HG02588 (cell line): ENCODE measurements at regions not wholly inside any gene's neighbourhood (a gene's known extent, or its start where the extent isn't known, plus 50 kb on each side); places are given as distances from the start of the nearest gene placed in this dataset.

ENCODE experiments used
- ATAC-seq: cut with Tn5 transposase; IDR thresholded peaks from one replicate; pipeline ENCODE4 v1.9.1; 2021; ENCODE audit warnings: mild to moderate bottlenecking, moderate library complexity; ENCODE audit not compliant: unreplicated experiment

- ATAC-seq, result no peak
These were observed 238.6 kb downstream of the C1D start for GRCh38 chr2:67824186-67824585.

GRCh38 chr2:67825476-67825875, 237.3 kb downstream of the C1D start:
- no peak for ATAC-seq

- no peak for ATAC-seq
These were observed 234.7 kb downstream of the C1D start for GRCh38 chr2:67828066-67828465.

GRCh38 chr2:67829470-67829869, 233.3 kb downstream of the C1D start:
- no peak for ATAC-seq

- no peak for ATAC-seq
These were observed 229.2 kb downstream of the C1D start for GRCh38 chr2:67833632-67834031.

GRCh38 chr2:67834482-67834881, 228.3 kb downstream of the C1D start:
- ATAC-seq, result no peak

GRCh38 chr2:67835266-67835665, 227.5 kb downstream of the C1D start:
- no peak for ATAC-seq

- no peak for ATAC-seq
These were observed 225.9 kb downstream of the C1D start for GRCh38 chr2:67836866-67837265.

- ATAC-seq, result no peak
These were observed 224.6 kb downstream of the C1D start for GRCh38 chr2:67838205-67838604.

- ATAC-seq, result no peak
These were observed 223.6 kb downstream of the C1D start for GRCh38 chr2:67839242-67839641.

GRCh38 chr2:67839668-67840067, 223.1 kb downstream of the C1D start:
- no peak for ATAC-seq

GRCh38 chr2:67840460-67841068, 222.2 kb downstream of the C1D start:
- ATAC-seq, result peak; percentile 87

- ATAC-seq, result no peak
These were observed 221.1 kb downstream of the C1D start for GRCh38 chr2:67841711-67842110.

- ATAC-seq, result no peak
These were observed 220.3 kb downstream of the C1D start for GRCh38 chr2:67842375-67842959.

- ATAC-seq, result no peak
These were observed 218.7 kb downstream of the C1D start for GRCh38 chr2:67844024-67844540.

- no peak for ATAC-seq
These were observed 217.0 kb downstream of the C1D start for GRCh38 chr2:67845621-67846369.

GRCh38 chr2:67846370-67847070, 216.3 kb downstream of the C1D start:
- ATAC-seq, result no peak

GRCh38 chr2:67848551-67849285, 214.1 kb downstream of the C1D start:
- no peak for ATAC-seq

- no peak for ATAC-seq
These were observed 211.8 kb downstream of the C1D start for GRCh38 chr2:67851016-67851415.

- no peak for ATAC-seq
These were observed 210.6 kb downstream of the C1D start for GRCh38 chr2:67851956-67852824.
